MM.1S (cell line): ENCODE measurements at regions not wholly inside any gene's neighbourhood (a gene's known extent, or its start where the extent isn't known, plus 50 kb on each side); places are given as distances from the start of the nearest gene placed in this dataset.

Source experiments
- DNase-seq: peaks from one replicate; pipeline ENCODE4 v3.0.0-alpha.2; 2015
- H2AFZ ChIP-seq: fragments of 300-600 bp; sonication (generic); 2 replicates; pipeline ENCODE4 v1.6.0; 2016; ENCODE audit warnings: antibody characterized with exemption, low read length
- H3F3A ChIP-seq: fragments of 300-600 bp; sonication (generic); 2 replicates; pipeline ENCODE4 v1.6.1; 2016; ENCODE audit warnings: mild to moderate bottlenecking, antibody characterized with exemption, low read length, moderate library complexity, mixed read lengths; ENCODE audit not compliant: insufficient read depth
- H3K27ac ChIP-seq: fragments of 300-600 bp; sonication (generic); 2 replicates; pipeline ENCODE4 v1.5.1; 2016; ENCODE audit warnings: mild to moderate bottlenecking, low read length
- H3K27me3 ChIP-seq: fragments of 300-600 bp; sonication (generic); replicated peaks from 2 replicates; pipeline ENCODE4 v1.6.0; 2016; ENCODE audit warnings: low read length; ENCODE audit not compliant: insufficient read depth
- H3K36me3 ChIP-seq: fragments of 300-600 bp; sonication (generic); replicated peaks from 2 replicates; pipeline ENCODE4 v1.6.1; 2016; ENCODE audit warnings: mild to moderate bottlenecking, low read length, mixed read lengths; ENCODE audit not compliant: insufficient read depth
- H3K4me1 ChIP-seq: fragments of 300-600 bp; sonication (generic); 2 replicates; pipeline ENCODE4 v1.6.1; 2016; ENCODE audit warnings: low read length, mixed read lengths
- H3K4me2 ChIP-seq: fragments of 300-600 bp; sonication (generic); 2 replicates; pipeline ENCODE4 v1.6.0; 2016; ENCODE audit warnings: low read depth, low read length
- H3K4me3 ChIP-seq: fragments of 300-600 bp; sonication (generic); 2 replicates; pipeline ENCODE4 v1.5.1; 2016; ENCODE audit warnings: low read length, mixed read lengths
- H3K79me2 ChIP-seq: fragments of 300-600 bp; sonication (generic); 2 replicates; pipeline ENCODE4 v1.6.1; 2016; ENCODE audit warnings: mixed run types, low read length, mixed read lengths
- H3K9ac ChIP-seq: fragments of 300-600 bp; sonication (generic); 2 replicates; pipeline ENCODE4 v1.6.1; 2016; ENCODE audit warnings: low read length, mixed read lengths
- H3K9me2 ChIP-seq: fragments of 300-600 bp; sonication (generic); replicated peaks from 2 replicates; pipeline ENCODE4 v1.6.1; 2016; ENCODE audit warnings: mild to moderate bottlenecking, low read length, mixed read lengths; ENCODE audit not compliant: insufficient read depth
- H3K9me3 ChIP-seq: fragments of 300-600 bp; sonication (generic); replicated peaks from 2 replicates; pipeline ENCODE4 v1.6.1; 2016; ENCODE audit warnings: mild to moderate bottlenecking, low read length, mixed read lengths; ENCODE audit not compliant: insufficient read depth
- H4K20me1 ChIP-seq: fragments of 300-600 bp; sonication (generic); 2 replicates; pipeline ENCODE4 v1.6.1; 2016; ENCODE audit warnings: mild to moderate bottlenecking, low read length, moderate library complexity, mixed read lengths; ENCODE audit not compliant: insufficient read depth
- CTCF ChIP-seq: fragments of 300-600 bp; sonication (generic); IDR thresholded peaks from 2 replicates; pipeline ENCODE4 v1.5.1; 2016; ENCODE audit warnings: antibody characterized with exemption, low read length, mixed read lengths
- EZH2 ChIP-seq: fragments of 300-600 bp; sonication (generic); optimal IDR thresholded peaks from 2 replicates; pipeline ENCODE3; 2017; ENCODE audit warnings: low read depth, mild to moderate bottlenecking, antibody characterized with exemption, low read length, mixed read lengths
- EZH2phosphoT487 ChIP-seq: fragments of 300-600 bp; sonication (generic); IDR thresholded peaks from 2 replicates; pipeline ENCODE4 v1.6.1; 2018; ENCODE audit warnings: antibody characterized with exemption, low read length

- no peaks in the 10 kb centered on the region for H3K79me2 ChIP-seq
- H3K9me3 ChIP-seq: no peaks in the 10 kb centered on the region
- no peak for TF ChIP-seq EZH2phosphoT487
- no peak for TF ChIP-seq CTCF
- TF ChIP-seq EZH2: no peak
- no peak overlapping the region for H3K27ac ChIP-seq
- H3K9me2 ChIP-seq: no peaks in the 10 kb centered on the region
- no peaks in the 10 kb centered on the region for H3K27me3 ChIP-seq
- H3K36me3 ChIP-seq: no peaks in the 10 kb centered on the region
- H3K4me2 ChIP-seq: no peak overlapping the region
- no peak for DNase-seq
- no peaks in the 10 kb centered on the region for H4K20me1 ChIP-seq
- H3F3A ChIP-seq: no peaks in the 10 kb centered on the region
- H3K4me1 ChIP-seq: no peaks in the 10 kb centered on the region
- H2AFZ ChIP-seq: no peak overlapping the region
- H3K9ac ChIP-seq: no peak overlapping the region
- no peak overlapping the region for H3K4me3 ChIP-seq
Observed at GRCh38 chr5:90066920-90067319, 342.6 kb downstream of the CETN3 start.

- H3K4me1 ChIP-seq: no peaks in the 10 kb centered on the region
- DNase-seq: no peak
- no peaks in the 10 kb centered on the region for H4K20me1 ChIP-seq
- no peaks in the 10 kb centered on the region for H3K9me3 ChIP-seq
- no peak overlapping the region for H3K27ac ChIP-seq
- H3K36me3 ChIP-seq: no peaks in the 10 kb centered on the region
- no peak for TF ChIP-seq EZH2
- no peak for TF ChIP-seq EZH2phosphoT487
- TF ChIP-seq CTCF: no peak
- no peak overlapping the region for H3K4me3 ChIP-seq
- H3K9me2 ChIP-seq: no peaks in the 10 kb centered on the region
- no peaks in the 10 kb centered on the region for H3K79me2 ChIP-seq
- H3K4me2 ChIP-seq: no peak overlapping the region
- H2AFZ ChIP-seq: no peak overlapping the region
- no peak overlapping the region for H3K9ac ChIP-seq
- no peaks in the 10 kb centered on the region for H3F3A ChIP-seq
- H3K27me3 ChIP-seq: no peaks in the 10 kb centered on the region
Observed at GRCh38 chr5:90056911-90057705, 352.4 kb downstream of the CETN3 start.

GRCh38 chr5:90055831-90056328 is 353.7 kb downstream of the CETN3 start:
- no peak overlapping the region for H3K9ac ChIP-seq
- TF ChIP-seq EZH2phosphoT487 (no peak), CTCF (no peak), EZH2 (no peak)
- no peaks in the 10 kb centered on the region for H3K9me3 ChIP-seq
- H3K4me2 ChIP-seq: no peak overlapping the region
- DNase-seq: no peak
- no peaks in the 10 kb centered on the region for H3K9me2 ChIP-seq
- no peak overlapping the region for H3K27ac ChIP-seq
- H3K79me2 ChIP-seq: no peaks in the 10 kb centered on the region
- no peak overlapping the region for H3K4me3 ChIP-seq
- no peak overlapping the region for H2AFZ ChIP-seq
- no peaks in the 10 kb centered on the region for H4K20me1 ChIP-seq
- no peaks in the 10 kb centered on the region for H3F3A ChIP-seq
- no peaks in the 10 kb centered on the region for H3K36me3 ChIP-seq
- H3K27me3 ChIP-seq: no peaks in the 10 kb centered on the region
- H3K4me1 ChIP-seq: no peaks in the 10 kb centered on the region
